ENCODE measurements at regions not wholly inside any gene's neighbourhood (a gene's known extent, or its start where the extent isn't known, plus 50 kb on each side); places are given as distances from the start of the nearest gene placed in this dataset.

DNA sequence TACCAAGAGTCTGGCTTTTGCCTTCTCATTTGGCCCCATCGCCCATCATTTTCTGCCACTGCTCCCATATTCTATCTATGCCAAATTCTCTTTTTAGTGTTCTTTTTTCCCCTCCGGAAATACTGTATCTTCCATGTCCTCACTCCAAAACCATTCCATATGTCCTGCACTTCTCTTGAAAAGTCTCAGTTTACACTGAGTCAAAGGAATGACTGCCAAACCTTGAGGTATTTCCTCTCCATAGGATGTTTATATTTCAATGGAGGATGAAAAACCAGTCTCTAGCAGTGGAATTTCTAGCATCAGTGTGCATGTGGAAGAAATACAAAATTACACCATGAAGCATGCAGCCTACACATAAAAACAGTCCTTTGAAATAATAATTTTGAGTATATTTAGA lies 121.4 kb upstream of the PHYHIPL start:
- H3K79me2 ChIP-seq = no peaks in the 10 kb centered on the region
- H2AFZ ChIP-seq = no peak overlapping the region
- no peak overlapping the region for H3K4me2 ChIP-seq (ENCODE audit: low read length)
- no peak overlapping the region for H3K27ac ChIP-seq
- H3K9ac ChIP-seq = no peak overlapping the region
- TF ChIP-seq, protein P1, sequence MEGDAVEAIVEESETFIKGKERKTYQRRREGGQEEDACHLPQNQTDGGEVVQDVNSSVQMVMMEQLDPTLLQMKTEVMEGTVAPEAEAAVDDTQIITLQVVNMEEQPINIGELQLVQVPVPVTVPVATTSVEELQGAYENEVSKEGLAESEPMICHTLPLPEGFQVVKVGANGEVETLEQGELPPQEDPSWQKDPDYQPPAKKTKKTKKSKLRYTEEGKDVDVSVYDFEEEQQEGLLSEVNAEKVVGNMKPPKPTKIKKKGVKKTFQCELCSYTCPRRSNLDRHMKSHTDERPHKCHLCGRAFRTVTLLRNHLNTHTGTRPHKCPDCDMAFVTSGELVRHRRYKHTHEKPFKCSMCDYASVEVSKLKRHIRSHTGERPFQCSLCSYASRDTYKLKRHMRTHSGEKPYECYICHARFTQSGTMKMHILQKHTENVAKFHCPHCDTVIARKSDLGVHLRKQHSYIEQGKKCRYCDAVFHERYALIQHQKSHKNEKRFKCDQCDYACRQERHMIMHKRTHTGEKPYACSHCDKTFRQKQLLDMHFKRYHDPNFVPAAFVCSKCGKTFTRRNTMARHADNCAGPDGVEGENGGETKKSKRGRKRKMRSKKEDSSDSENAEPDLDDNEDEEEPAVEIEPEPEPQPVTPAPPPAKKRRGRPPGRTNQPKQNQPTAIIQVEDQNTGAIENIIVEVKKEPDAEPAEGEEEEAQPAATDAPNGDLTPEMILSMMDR (IDR thresholded peaks at IDR 0.05) = no peak
- no peaks in the 10 kb centered on the region for H3K36me3 ChIP-seq (ENCODE audit: control insufficient read depth, insufficient read depth, low read length)
- no peaks in the 10 kb centered on the region for H3K9me3 ChIP-seq (ENCODE audit: control insufficient read depth, low read length)
- no peaks in the 10 kb centered on the region for H3K27me3 ChIP-seq (ENCODE audit: control insufficient read depth, insufficient read depth, low read length)
- H3K4me3 ChIP-seq (ENCODE audit: low read depth, low read length) = no peak overlapping the region
- no peaks in the 10 kb centered on the region for H3K4me1 ChIP-seq

DNA sequence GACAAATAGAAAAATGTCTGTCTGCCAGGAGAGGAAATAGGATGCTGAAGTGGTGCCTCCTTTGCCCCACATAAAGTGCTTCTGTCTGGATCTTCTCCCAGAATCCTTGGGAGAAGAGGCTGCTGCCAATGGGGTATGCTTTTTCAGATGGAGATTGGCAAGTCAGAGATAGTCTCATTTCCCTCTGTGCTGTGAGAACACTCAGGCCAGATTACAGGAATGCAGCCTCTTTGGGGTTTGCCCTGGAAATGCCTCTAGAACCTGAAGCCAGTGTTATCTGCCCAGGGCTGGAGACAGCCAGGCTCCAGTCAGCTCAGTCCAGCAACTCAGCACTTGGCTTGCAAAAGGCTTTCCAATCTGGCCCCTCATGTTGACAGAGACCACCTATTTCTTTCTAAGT lies 119.1 kb upstream of the PHYHIPL start:
- Histone ChIP-seq H3K27me3 (ENCODE audit: control insufficient read depth, insufficient read depth, low read length) (no peaks in the 10 kb centered on the region), H3K27ac (no peak overlapping the region), H3K9me3 (ENCODE audit: control insufficient read depth, low read length) (no peaks in the 10 kb centered on the region), H3K4me1 (no peaks in the 10 kb centered on the region), H3K79me2 (no peaks in the 10 kb centered on the region), H3K9ac (no peak overlapping the region), H2AFZ (no peak overlapping the region), H3K4me2 (ENCODE audit: low read length) (no peak overlapping the region), H3K4me3 (ENCODE audit: low read depth, low read length) (no peak overlapping the region), H3K36me3 (ENCODE audit: control insufficient read depth, insufficient read depth, low read length) (no peaks in the 10 kb centered on the region)
- TF ChIP-seq, protein P1 (IDR thresholded peaks at IDR 0.05) = no peak

DNA sequence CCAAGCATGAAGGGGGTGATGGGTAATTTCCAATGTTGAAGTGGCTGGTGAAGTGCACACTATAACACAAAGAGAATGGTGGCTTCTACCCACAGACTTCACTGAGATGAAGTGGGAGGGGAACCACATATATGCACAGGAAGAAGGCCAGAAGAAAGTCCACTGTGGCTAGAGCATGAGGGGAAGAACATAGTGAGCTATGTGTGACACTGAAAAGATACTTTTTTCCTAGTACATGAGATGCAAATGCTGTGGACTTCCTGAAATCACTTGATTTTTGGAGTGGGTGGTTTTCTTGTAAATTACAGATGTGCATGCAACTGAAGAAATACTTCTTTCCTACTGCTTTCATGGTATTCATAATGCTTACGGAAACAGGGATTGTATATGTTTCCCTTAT lies 115.6 kb upstream of the PHYHIPL start:
- H3K27me3 ChIP-seq (ENCODE audit: control insufficient read depth, insufficient read depth, low read length) = no peaks in the 10 kb centered on the region
- no peak overlapping the region for H3K4me2 ChIP-seq (ENCODE audit: low read length)
- H3K4me1 ChIP-seq = no peaks in the 10 kb centered on the region
- no peak overlapping the region for H3K9ac ChIP-seq
- no peaks in the 10 kb centered on the region for H3K79me2 ChIP-seq
- no peaks in the 10 kb centered on the region for H3K9me3 ChIP-seq (ENCODE audit: control insufficient read depth, low read length)
- TF ChIP-seq, protein P1 (IDR thresholded peaks at IDR 0.05) = no peak
- no peak overlapping the region for H3K4me3 ChIP-seq (ENCODE audit: low read depth, low read length)
- H2AFZ ChIP-seq = no peak overlapping the region
- no peaks in the 10 kb centered on the region for H3K36me3 ChIP-seq (ENCODE audit: control insufficient read depth, insufficient read depth, low read length)
- H3K27ac ChIP-seq = no peak overlapping the region

GRCh38 chr10:59063491-59063890 lies 113.0 kb upstream of the PHYHIPL start:
- no peak overlapping the region for H3K4me3 ChIP-seq (ENCODE audit: low read depth, low read length)
- H3K9ac ChIP-seq = no peak overlapping the region
- TF ChIP-seq, protein P1 (IDR thresholded peaks at IDR 0.05) = no peak
- H3K4me2 ChIP-seq (ENCODE audit: low read length) = no peak overlapping the region
- H3K9me3 ChIP-seq (ENCODE audit: control insufficient read depth, low read length) = no peaks in the 10 kb centered on the region
- no peaks in the 10 kb centered on the region for H3K4me1 ChIP-seq
- no peaks in the 10 kb centered on the region for H3K27me3 ChIP-seq (ENCODE audit: control insufficient read depth, insufficient read depth, low read length)
- no peaks in the 10 kb centered on the region for H3K36me3 ChIP-seq (ENCODE audit: control insufficient read depth, insufficient read depth, low read length)
- no peak overlapping the region for H3K27ac ChIP-seq
- no peaks in the 10 kb centered on the region for H3K79me2 ChIP-seq
- no peak overlapping the region for H2AFZ ChIP-seq

GRCh38 chr10:59064080-59064692 lies 112.3 kb upstream of the PHYHIPL start:
- Histone ChIP-seq H3K4me3 (ENCODE audit: low read depth, low read length) (no peak overlapping the region), H3K9ac (no peak overlapping the region), H2AFZ (no peak overlapping the region), H3K27ac (no peak overlapping the region), H3K9me3 (ENCODE audit: control insufficient read depth, low read length) (no peaks in the 10 kb centered on the region), H3K4me1 (no peaks in the 10 kb centered on the region), H3K79me2 (no peaks in the 10 kb centered on the region), H3K27me3 (ENCODE audit: control insufficient read depth, insufficient read depth, low read length) (no peaks in the 10 kb centered on the region), H3K36me3 (ENCODE audit: control insufficient read depth, insufficient read depth, low read length) (no peaks in the 10 kb centered on the region), H3K4me2 (ENCODE audit: low read length) (no peak overlapping the region)
- TF ChIP-seq, protein P1 (IDR thresholded peaks at IDR 0.05) = no peak
